ENCODE measurements at regions not wholly inside any gene's neighbourhood (a gene's known extent, or its start where the extent isn't known, plus 50 kb on each side); places are given as distances from the start of the nearest gene placed in this dataset.

DNA sequence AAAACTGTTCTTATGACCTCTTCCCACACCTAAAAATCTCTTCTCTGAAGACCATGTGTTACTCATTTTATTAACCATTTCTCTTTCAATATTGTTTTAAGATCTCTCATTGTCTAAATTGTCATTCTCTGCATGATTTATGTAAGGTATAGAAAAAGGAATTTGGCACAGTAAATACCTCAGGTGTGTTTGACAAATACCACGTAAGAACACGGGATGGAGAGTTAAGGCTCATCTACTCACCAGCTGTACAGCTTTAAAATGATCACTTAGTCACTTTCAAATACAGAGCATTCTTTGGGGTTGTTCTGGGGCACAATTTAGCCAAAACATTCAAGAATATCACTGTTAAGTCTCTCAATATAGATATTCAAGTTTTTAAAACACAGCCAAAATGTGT, 627.1 kb downstream of the MCTP2 start:
- TF ChIP-seq RAD21 (IDR thresholded peaks at IDR 0.05; ENCODE audit: low read length): no peak
- TF ChIP-seq NRF1 (IDR thresholded peaks at IDR 0.05; ENCODE audit: low read depth, low read length): no peak
- TF ChIP-seq EP300 (IDR thresholded peaks at IDR 0.05; ENCODE audit: borderline replicate concordance in 1 of 2, low read depth in 1 of 2, low read length in 1 of 2): no peak
- TF ChIP-seq, protein P1, sequence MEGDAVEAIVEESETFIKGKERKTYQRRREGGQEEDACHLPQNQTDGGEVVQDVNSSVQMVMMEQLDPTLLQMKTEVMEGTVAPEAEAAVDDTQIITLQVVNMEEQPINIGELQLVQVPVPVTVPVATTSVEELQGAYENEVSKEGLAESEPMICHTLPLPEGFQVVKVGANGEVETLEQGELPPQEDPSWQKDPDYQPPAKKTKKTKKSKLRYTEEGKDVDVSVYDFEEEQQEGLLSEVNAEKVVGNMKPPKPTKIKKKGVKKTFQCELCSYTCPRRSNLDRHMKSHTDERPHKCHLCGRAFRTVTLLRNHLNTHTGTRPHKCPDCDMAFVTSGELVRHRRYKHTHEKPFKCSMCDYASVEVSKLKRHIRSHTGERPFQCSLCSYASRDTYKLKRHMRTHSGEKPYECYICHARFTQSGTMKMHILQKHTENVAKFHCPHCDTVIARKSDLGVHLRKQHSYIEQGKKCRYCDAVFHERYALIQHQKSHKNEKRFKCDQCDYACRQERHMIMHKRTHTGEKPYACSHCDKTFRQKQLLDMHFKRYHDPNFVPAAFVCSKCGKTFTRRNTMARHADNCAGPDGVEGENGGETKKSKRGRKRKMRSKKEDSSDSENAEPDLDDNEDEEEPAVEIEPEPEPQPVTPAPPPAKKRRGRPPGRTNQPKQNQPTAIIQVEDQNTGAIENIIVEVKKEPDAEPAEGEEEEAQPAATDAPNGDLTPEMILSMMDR (IDR thresholded peaks at IDR 0.05): no peak
- TF ChIP-seq, protein P2, sequence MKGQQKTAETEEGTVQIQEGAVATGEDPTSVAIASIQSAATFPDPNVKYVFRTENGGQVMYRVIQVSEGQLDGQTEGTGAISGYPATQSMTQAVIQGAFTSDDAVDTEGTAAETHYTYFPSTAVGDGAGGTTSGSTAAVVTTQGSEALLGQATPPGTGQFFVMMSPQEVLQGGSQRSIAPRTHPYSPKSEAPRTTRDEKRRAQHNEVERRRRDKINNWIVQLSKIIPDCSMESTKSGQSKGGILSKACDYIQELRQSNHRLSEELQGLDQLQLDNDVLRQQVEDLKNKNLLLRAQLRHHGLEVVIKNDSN (IDR thresholded peaks at IDR 0.05; ENCODE audit: borderline replicate concordance, low read depth): no peak
- TF ChIP-seq POLR2AphosphoS5 (IDR thresholded peaks at IDR 0.05; ENCODE audit: low read depth, low read length): no peak
- no peak for TF ChIP-seq CHD2 (IDR thresholded peaks at IDR 0.05; ENCODE audit: low read length, partially characterized antibody)
